ENCODE measurements at regions not wholly inside any gene's neighbourhood (a gene's known extent, or its start where the extent isn't known, plus 50 kb on each side); places are given as distances from the start of the nearest gene placed in this dataset.

- no peak for DNase-seq
These were observed 77.5 kb upstream of the IFNG-AS1 start for GRCh38 chr12:67911789-67912188.

GRCh38 chr12:67915335-67915851 lies 73.9 kb upstream of the IFNG-AS1 start:
- no peak for DNase-seq

- no peak for DNase-seq
These were observed 72.8 kb upstream of the IFNG-AS1 start for GRCh38 chr12:67916266-67916970.

- no peak for DNase-seq
These were observed 71.4 kb upstream of the IFNG-AS1 start for GRCh38 chr12:67917811-67918210.

- DNase-seq: no peak
These were observed 70.8 kb upstream of the IFNG-AS1 start for GRCh38 chr12:67918441-67918840.

GRCh38 chr12:67919406-67919805 lies 69.8 kb upstream of the IFNG-AS1 start:
- DNase-seq: no peak

GRCh38 chr12:67920413-67920812 lies 68.8 kb upstream of the IFNG-AS1 start:
- no peak for DNase-seq

- DNase-seq: no peak
These were observed 68.0 kb upstream of the IFNG-AS1 start for GRCh38 chr12:67921286-67921685.

- DNase-seq: no peak
These were observed 67.0 kb upstream of the IFNG-AS1 start for GRCh38 chr12:67922245-67922644.

- DNase-seq: no peak
These were observed 64.2 kb upstream of the IFNG-AS1 start for GRCh38 chr12:67925077-67925476.

GRCh38 chr12:67925552-67925951 lies 63.7 kb upstream of the IFNG-AS1 start:
- DNase-seq: no peak

GRCh38 chr12:67926063-67926462 lies 63.2 kb upstream of the IFNG-AS1 start:
- DNase-seq: no peak

- DNase-seq: no peak
These were observed 61.9 kb upstream of the IFNG-AS1 start for GRCh38 chr12:67927324-67927723.

- no peak for DNase-seq
These were observed 61.4 kb upstream of the IFNG-AS1 start for GRCh38 chr12:67927815-67928214.

- no peak for DNase-seq
These were observed 60.4 kb upstream of the IFNG-AS1 start for GRCh38 chr12:67928621-67929383.

GRCh38 chr12:67929384-67929772 lies 59.9 kb upstream of the IFNG-AS1 start:
- no peak for DNase-seq

- DNase-seq: no peak
These were observed 51.4 kb upstream of the IFNG-AS1 start for GRCh38 chr12:67937822-67938221.
